Kidney capillary endothelial cell (primary cell): ENCODE measurements at regions not wholly inside any gene's neighbourhood (a gene's known extent, or its start where the extent isn't known, plus 50 kb on each side); places are given as distances from the start of the nearest gene placed in this dataset.
"Not testable (repeated sequence)": the region's sequence is repeated elsewhere in the genome, so short reads cannot be mapped to it uniquely, and the experiment has no call there.

ENCODE experiments used
- DNase-seq: peaks from one replicate; pipeline ENCODE4 v3.0.0-alpha.2; 2018; ENCODE audit warnings: low spot score

- DNase-seq = no peak
These were observed 72.7 kb upstream of the SLC4A7 start for GRCh38 chr3:27556887-27557286.

- no peak for DNase-seq
These were observed 70.5 kb upstream of the SLC4A7 start for GRCh38 chr3:27554706-27555105.

GRCh38 chr3:27553886-27554540, 69.8 kb upstream of the SLC4A7 start:
- DNase-seq = no peak

- DNase-seq = not testable (repeated sequence)
These were observed 68.5 kb upstream of the SLC4A7 start for GRCh38 chr3:27552708-27553107.

- DNase-seq = not testable (repeated sequence)
These were observed 67.2 kb upstream of the SLC4A7 start for GRCh38 chr3:27551413-27551812.

GRCh38 chr3:27545061-27545460, 60.9 kb upstream of the SLC4A7 start:
- DNase-seq = no peak

GRCh38 chr3:27544372-27544865, 60.2 kb upstream of the SLC4A7 start:
- peak; percentile 42 for DNase-seq

- DNase-seq = no peak
These were observed 58.3 kb upstream of the SLC4A7 start for GRCh38 chr3:27542476-27542875.

- DNase-seq = no peak
These were observed 56.0 kb upstream of the SLC4A7 start for GRCh38 chr3:27540231-27540630.

- DNase-seq = no peak
These were observed 52.3 kb upstream of the SLC4A7 start for GRCh38 chr3:27536491-27536890.

- peak; percentile 70 for DNase-seq
These were observed 51.7 kb upstream of the SLC4A7 start for GRCh38 chr3:27535809-27536392.

GRCh38 chr3:27533718-27534573, 49.8 kb upstream of the SLC4A7 start:
- peak; percentile 100 for DNase-seq
